Fibroblast of lung (primary cell): ENCODE measurements at regions not wholly inside any gene's neighbourhood (a gene's known extent, or its start where the extent isn't known, plus 50 kb on each side); places are given as distances from the start of the nearest gene placed in this dataset.

Source experiments
- DNase-seq, 2 donors: peaks; one replicate each; pipeline versions ENCODE4 v3.0.0 to v3.0.0-alpha.2; 2010; ENCODE audit warnings: low read depth in 2 of 2
- H2AFZ ChIP-seq: 2 replicates; pipeline ENCODE4 v1.5.1; 2012; ENCODE audit warnings: low read length, control low read depth, inconsistent platforms
- H3K27ac ChIP-seq: 2 replicates; pipeline ENCODE4 v1.5.1; 2011; ENCODE audit warnings: low read length, control low read depth; ENCODE audit not compliant: insufficient read depth
- H3K27me3 ChIP-seq: 2 replicates; pipeline ENCODE4 v1.5.1; 2011; ENCODE audit warnings: mild to moderate bottlenecking, low read length; ENCODE audit not compliant: control insufficient read depth, insufficient read depth
- H3K36me3 ChIP-seq: 2 replicates; pipeline ENCODE4 v1.5.1; 2011; ENCODE audit warnings: low read length; ENCODE audit not compliant: control insufficient read depth, insufficient read depth
- H3K4me1 ChIP-seq: 2 replicates; pipeline ENCODE4 v1.5.1; 2011; ENCODE audit warnings: low read length; ENCODE audit not compliant: control insufficient read depth, insufficient read depth; ENCODE audit errors: extremely low read depth
- H3K4me2 ChIP-seq: 2 replicates; pipeline ENCODE4 v1.5.1; 2011; ENCODE audit warnings: low read length, control low read depth; ENCODE audit not compliant: insufficient read depth; ENCODE audit errors: extremely low read depth
- H3K4me3 ChIP-seq, 4 experiments: fragments of 200-600 bp in 1 of 4; sonication (generic) in 1 of 4; replicated peaks in 1 of 4; 2 replicates each; pipeline ENCODE4 v1.5.1; 2011 to 2016; ENCODE audit warnings: low read length in 4 of 4, low read depth in 3 of 4, mild to moderate bottlenecking in 3 of 4, control low read depth in 2 of 4, inconsistent platforms in 1 of 4, mixed read lengths in 1 of 4; ENCODE audit not compliant: insufficient read depth in 1 of 4; ENCODE audit errors: control extremely low read depth in 1 of 4
- H3K79me2 ChIP-seq: 2 replicates; pipeline ENCODE4 v1.5.1; 2012; ENCODE audit warnings: mild to moderate bottlenecking, low read length, inconsistent platforms; ENCODE audit not compliant: control insufficient read depth, insufficient read depth
- H3K9ac ChIP-seq: 2 replicates; pipeline ENCODE4 v1.5.1; 2011; ENCODE audit warnings: mild to moderate bottlenecking, low read length, control low read depth; ENCODE audit not compliant: insufficient read depth
- H3K9me3 ChIP-seq: 2 replicates; pipeline ENCODE4 v1.5.1; 2012; ENCODE audit warnings: low read depth, low read length; ENCODE audit not compliant: control insufficient read depth, insufficient read depth
- H4K20me1 ChIP-seq: 2 replicates; pipeline ENCODE4 v1.5.1; 2011; ENCODE audit warnings: low read length; ENCODE audit not compliant: control insufficient read depth, insufficient read depth; ENCODE audit errors: extremely low read depth
- CTCF ChIP-seq, 2 donors: IDR thresholded peaks in 1 of 2; conservative IDR thresholded peaks in 1 of 2; 1 replicate in 1 of 2; 2 replicates in 1 of 2; pipeline ENCODE4 v1.5.1; 2011 to 2012; ENCODE audit warnings: low read length in 2 of 2, control low read depth in 1 of 2, inconsistent platforms in 1 of 2, low read depth in 1 of 2, mild to moderate bottlenecking in 1 of 2
- EZH2 ChIP-seq: IDR thresholded peaks from 2 replicates; pipeline ENCODE4 v1.5.1; 2012; ENCODE audit warnings: low read length, control low read depth, mild to moderate bottlenecking; ENCODE audit errors: missing control alignments

GRCh38 chr9:109986521-109986991 lies 206.6 kb downstream of the PALM2AKAP2 start:
- H3K79me2 ChIP-seq, result no peaks in the 10 kb centered on the region
- no peaks in the 10 kb centered on the region for H4K20me1 ChIP-seq
- no peaks in the 10 kb centered on the region for H3K27me3 ChIP-seq
- H3K9me3 ChIP-seq, result no peaks in the 10 kb centered on the region
- H3K36me3 ChIP-seq, result no peaks in the 10 kb centered on the region
- no peak overlapping the region for H3K4me3 ChIP-seq
- H2AFZ ChIP-seq, result no peak overlapping the region
- peak overlapping the region; percentile 62 for H3K4me2 ChIP-seq
- peak overlapping the region; percentile 13 for H3K9ac ChIP-seq
- peaks cover 11% of the 10 kb centered on the region for H3K4me1 ChIP-seq
- peak; percentile 91 to 99 for DNase-seq
- TF ChIP-seq EZH2 (no peak), CTCF (conservative IDR thresholded peaks at IDR 0.05 in 1 of 2, IDR thresholded peaks at IDR 0.05 in 1 of 2; ENCODE audit: low read depth in 1 of 2, low read length in 2 of 2) (no peak)
- peak overlapping the region; percentile 84 for H3K27ac ChIP-seq

- Histone ChIP-seq H4K20me1 (no peaks in the 10 kb centered on the region), H3K4me1 (peaks cover 11% of the 10 kb centered on the region), H2AFZ (no peak overlapping the region), H3K27ac (no peak overlapping the region), H3K79me2 (no peaks in the 10 kb centered on the region), H3K27me3 (no peaks in the 10 kb centered on the region), H3K36me3 (no peaks in the 10 kb centered on the region), H3K9me3 (no peaks in the 10 kb centered on the region), H3K4me3 (no peak overlapping the region), H3K4me2 (no peak overlapping the region), H3K9ac (no peak overlapping the region)
- DNase-seq, result peak in 1 of 2 donors; percentile 85
- TF ChIP-seq EZH2 (no peak), CTCF (conservative IDR thresholded peaks at IDR 0.05 in 1 of 2, IDR thresholded peaks at IDR 0.05 in 1 of 2; ENCODE audit: low read depth in 1 of 2, low read length in 2 of 2) (no peak)
These were observed 209.3 kb downstream of the PALM2AKAP2 start for GRCh38 chr9:109989296-109989695.

GRCh38 chr9:109990541-109990940 lies 210.5 kb downstream of the PALM2AKAP2 start:
- DNase-seq, result peak; percentile 55 to 80
- Histone ChIP-seq H3K27me3 (no peaks in the 10 kb centered on the region), H3K4me1 (peaks cover 11% of the 10 kb centered on the region), H3K4me2 (no peak overlapping the region), H3K9ac (no peak overlapping the region), H3K27ac (no peak overlapping the region), H4K20me1 (no peaks in the 10 kb centered on the region), H3K9me3 (no peaks in the 10 kb centered on the region), H3K4me3 (no peak overlapping the region), H2AFZ (no peak overlapping the region), H3K79me2 (no peaks in the 10 kb centered on the region), H3K36me3 (no peaks in the 10 kb centered on the region)
- no peak for TF ChIP-seq CTCF (conservative IDR thresholded peaks at IDR 0.05 in 1 of 2, IDR thresholded peaks at IDR 0.05 in 1 of 2; ENCODE audit: low read depth in 1 of 2, low read length in 2 of 2)
